ENCODE measurements at regions not wholly inside any gene's neighbourhood (a gene's known extent, or its start where the extent isn't known, plus 50 kb on each side); places are given as distances from the start of the nearest gene placed in this dataset.

DNA sequence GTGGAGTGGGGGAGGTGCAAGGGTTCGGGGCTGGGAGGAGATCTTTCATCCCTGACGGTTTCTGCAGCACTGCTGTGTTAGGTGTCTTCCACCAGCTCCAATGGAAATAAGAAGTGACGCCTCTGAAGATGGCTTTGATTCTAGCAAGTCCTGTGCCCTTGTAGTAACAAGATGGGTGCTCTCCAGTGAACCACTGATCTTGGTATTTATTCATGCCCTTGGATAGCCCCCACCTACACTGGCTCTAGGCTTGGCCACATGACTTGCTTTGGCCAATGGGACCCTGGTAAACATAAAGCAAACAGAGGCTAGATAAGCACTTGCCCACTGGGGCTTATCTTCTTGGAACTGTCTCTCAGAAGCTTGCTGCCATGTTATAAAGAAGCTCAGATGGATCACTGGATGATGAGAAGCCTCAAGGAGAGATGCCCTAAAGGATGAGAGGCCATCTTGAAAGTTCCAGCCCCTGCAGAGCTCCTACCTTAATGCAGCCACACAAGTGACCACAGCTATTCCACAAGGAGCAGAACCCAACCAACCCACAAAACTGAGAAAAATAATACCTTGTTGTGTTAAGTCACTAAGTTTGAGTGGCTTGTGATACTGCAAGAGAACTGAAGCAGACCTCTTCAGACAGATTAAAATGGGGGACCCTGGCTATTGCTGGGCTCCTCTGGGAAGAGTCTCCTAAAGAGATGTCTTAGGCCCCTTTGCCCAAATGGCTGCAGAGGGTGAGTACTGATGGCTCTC lies 137.9 kb downstream of the PDCD6IP start:
- Histone ChIP-seq H3K4me1 (ENCODE audit: insufficient read depth) (no peaks in the 10 kb centered on the region), H3K4me3 (no peak overlapping the region), H3K27me3 (ENCODE audit: insufficient read depth) (no peaks in the 10 kb centered on the region), H2AFZ (no peak overlapping the region), H3K27ac (ENCODE audit: low read depth) (no peak overlapping the region), H3F3A (replicated peaks; ENCODE audit: low read depth) (no peaks in the 10 kb centered on the region), H3K36me3 (ENCODE audit: insufficient read depth) (no peaks in the 10 kb centered on the region), H3K79me2 (replicated peaks; ENCODE audit: insufficient read depth) (no peaks in the 10 kb centered on the region), H4K20me1 (replicated peaks; ENCODE audit: insufficient read depth) (no peaks in the 10 kb centered on the region), H3K4me2 (no peak overlapping the region), H3K9me2 (ENCODE audit: insufficient read depth) (0 out of 2 replicates have a peak, but pooled peaks cover 8% of the 10 kb centered on the region)
- ATAC-seq (no peak), DNase-seq (ENCODE audit: low spot score) (no peak)
- TF ChIP-seq, protein P1, sequence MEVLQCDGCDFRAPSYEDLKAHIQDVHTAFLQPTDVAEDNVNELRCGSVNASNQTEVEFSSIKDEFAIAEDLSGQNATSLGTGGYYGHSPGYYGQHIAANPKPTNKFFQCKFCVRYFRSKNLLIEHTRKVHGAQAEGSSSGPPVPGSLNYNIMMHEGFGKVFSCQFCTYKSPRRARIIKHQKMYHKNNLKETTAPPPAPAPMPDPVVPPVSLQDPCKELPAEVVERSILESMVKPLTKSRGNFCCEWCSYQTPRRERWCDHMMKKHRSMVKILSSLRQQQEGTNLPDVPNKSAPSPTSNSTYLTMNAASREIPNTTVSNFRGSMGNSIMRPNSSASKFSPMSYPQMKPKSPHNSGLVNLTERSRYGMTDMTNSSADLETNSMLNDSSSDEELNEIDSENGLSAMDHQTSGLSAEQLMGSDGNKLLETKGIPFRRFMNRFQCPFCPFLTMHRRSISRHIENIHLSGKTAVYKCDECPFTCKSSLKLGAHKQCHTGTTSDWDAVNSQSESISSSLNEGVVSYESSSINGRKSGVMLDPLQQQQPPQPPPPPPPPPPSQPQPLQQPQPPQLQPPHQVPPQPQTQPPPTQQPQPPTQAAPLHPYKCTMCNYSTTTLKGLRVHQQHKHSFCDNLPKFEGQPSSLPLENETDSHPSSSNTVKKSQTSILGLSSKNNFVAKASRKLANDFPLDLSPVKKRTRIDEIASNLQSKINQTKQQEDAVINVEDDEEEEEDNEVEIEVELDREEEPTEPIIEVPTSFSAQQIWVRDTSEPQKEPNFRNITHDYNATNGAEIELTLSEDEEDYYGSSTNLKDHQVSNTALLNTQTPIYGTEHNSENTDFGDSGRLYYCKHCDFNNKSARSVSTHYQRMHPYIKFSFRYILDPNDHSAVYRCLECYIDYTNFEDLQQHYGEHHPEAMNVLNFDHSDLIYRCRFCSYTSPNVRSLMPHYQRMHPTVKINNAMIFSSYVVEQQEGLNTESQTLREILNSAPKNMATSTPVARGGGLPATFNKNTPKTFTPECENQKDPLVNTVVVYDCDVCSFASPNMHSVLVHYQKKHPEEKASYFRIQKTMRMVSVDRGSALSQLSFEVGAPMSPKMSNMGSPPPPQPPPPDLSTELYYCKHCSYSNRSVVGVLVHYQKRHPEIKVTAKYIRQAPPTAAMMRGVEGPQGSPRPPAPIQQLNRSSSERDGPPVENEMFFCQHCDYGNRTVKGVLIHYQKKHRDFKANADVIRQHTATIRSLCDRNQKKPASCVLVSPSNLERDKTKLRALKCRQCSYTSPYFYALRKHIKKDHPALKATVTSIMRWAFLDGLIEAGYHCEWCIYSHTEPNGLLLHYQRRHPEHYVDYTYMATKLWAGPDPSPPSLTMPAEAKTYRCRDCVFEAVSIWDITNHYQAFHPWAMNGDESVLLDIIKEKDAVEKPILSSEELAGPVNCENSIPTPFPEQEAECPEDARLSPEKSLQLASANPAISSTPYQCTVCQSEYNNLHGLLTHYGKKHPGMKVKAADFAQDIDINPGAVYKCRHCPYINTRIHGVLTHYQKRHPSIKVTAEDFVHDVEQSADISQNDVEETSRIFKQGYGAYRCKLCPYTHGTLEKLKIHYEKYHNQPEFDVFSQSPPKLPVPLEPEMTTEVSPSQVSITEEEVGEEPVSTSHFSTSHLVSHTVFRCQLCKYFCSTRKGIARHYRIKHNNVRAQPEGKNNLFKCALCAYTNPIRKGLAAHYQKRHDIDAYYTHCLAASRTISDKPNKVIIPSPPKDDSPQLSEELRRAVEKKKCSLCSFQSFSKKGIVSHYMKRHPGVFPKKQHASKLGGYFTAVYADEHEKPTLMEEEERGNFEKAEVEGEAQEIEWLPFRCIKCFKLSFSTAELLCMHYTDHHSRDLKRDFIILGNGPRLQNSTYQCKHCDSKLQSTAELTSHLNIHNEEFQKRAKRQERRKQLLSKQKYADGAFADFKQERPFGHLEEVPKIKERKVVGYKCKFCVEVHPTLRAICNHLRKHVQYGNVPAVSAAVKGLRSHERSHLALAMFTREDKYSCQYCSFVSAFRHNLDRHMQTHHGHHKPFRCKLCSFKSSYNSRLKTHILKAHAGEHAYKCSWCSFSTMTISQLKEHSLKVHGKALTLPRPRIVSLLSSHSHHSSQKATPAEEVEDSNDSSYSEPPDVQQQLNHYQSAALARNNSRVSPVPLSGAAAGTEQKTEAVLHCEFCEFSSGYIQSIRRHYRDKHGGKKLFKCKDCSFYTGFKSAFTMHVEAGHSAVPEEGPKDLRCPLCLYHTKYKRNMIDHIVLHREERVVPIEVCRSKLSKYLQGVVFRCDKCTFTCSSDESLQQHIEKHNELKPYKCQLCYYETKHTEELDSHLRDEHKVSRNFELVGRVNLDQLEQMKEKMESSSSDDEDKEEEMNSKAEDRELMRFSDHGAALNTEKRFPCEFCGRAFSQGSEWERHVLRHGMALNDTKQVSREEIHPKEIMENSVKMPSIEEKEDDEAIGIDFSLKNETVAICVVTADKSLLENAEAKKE (CRISPR knock-in tag; IDR thresholded peaks at IDR 0.05) = no peak
- no peak for TF ChIP-seq CREB1 (CRISPR knock-in tag; IDR thresholded peaks at IDR 0.05; ENCODE audit: low read depth)
- no peak for TF ChIP-seq STAT1 (IDR thresholded peaks at IDR 0.05; ENCODE audit: unreplicated experiment)
- no peak overlapping the region for H3K4me3 Mint-ChIP-seq
- H3K27me3 Mint-ChIP-seq (ENCODE audit: insufficient read depth, low read depth, poor library complexity) = no peaks in the 10 kb centered on the region
- H3K9me3 Mint-ChIP-seq = no peaks in the 10 kb centered on the region; the same call in 2 of the 3 replicates
- no peaks in the 10 kb centered on the region; the same call in 2 of the 3 replicates for H3K36me3 Mint-ChIP-seq (ENCODE audit: low read depth)
- H3K27ac Mint-ChIP-seq = no peak overlapping the region
- peaks cover 6% of the 10 kb centered on the region for H3K4me1 Mint-ChIP-seq

DNA sequence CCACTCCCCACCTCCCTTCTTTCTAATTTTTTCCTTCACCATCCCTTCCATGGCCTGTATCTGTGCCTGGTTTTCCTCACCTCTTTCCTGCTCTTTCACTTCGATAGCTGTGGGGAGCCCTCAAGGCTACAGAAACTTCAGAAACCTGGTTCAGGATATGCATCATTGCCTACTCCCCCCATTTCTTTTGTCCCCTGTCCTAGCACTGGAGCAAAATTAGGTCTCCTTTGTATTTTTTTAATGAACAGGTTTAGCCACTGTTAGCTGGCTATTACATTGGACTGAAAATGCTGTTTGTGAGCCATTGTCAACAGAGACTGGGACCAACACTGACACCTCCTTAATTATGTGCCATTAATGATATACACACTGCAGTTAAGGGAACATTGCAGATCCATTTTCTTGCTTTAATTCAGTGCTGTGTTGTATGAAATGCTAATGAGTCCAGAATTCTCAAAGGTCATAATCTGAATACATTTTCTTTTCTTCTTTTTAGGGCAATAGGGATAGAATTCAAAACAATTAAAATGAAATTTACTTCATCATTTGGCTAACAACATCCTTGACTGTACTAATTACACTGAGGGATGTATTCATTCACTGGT lies 138.6 kb downstream of the PDCD6IP start:
- 0 out of 2 replicates have a peak, but pooled peaks cover 8% of the 10 kb centered on the region for H3K9me2 ChIP-seq (ENCODE audit: insufficient read depth)
- no peak overlapping the region for H3K4me2 ChIP-seq
- no peak for DNase-seq (ENCODE audit: low spot score)
- H3K36me3 ChIP-seq (ENCODE audit: insufficient read depth) = no peaks in the 10 kb centered on the region
- H3K27me3 ChIP-seq (ENCODE audit: insufficient read depth) = no peaks in the 10 kb centered on the region
- H4K20me1 ChIP-seq (replicated peaks; ENCODE audit: insufficient read depth) = no peaks in the 10 kb centered on the region
- Mint-ChIP-seq H3K27ac (no peak overlapping the region), H3K9me3 (no peaks in the 10 kb centered on the region; the same call in 2 of the 3 replicates), H3K4me3 (no peak overlapping the region), H3K36me3 (ENCODE audit: low read depth) (no peaks in the 10 kb centered on the region; the same call in 2 of the 3 replicates), H3K4me1 (peaks cover 6% of the 10 kb centered on the region), H3K27me3 (ENCODE audit: insufficient read depth, low read depth, poor library complexity) (no peaks in the 10 kb centered on the region)
- no peaks in the 10 kb centered on the region for H3K79me2 ChIP-seq (replicated peaks; ENCODE audit: insufficient read depth)
- H3K4me3 ChIP-seq = no peak overlapping the region
- H2AFZ ChIP-seq = 0 out of 2 replicates have a peak overlapping the region, but pooled peaks have one; percentile 10
- H3K4me1 ChIP-seq (ENCODE audit: insufficient read depth) = no peaks in the 10 kb centered on the region
- no peaks in the 10 kb centered on the region for H3F3A ChIP-seq (replicated peaks; ENCODE audit: low read depth)
- no peak overlapping the region for H3K27ac ChIP-seq (ENCODE audit: low read depth)
- no peak for ATAC-seq
- no peak for TF ChIP-seq ZNF331 (CRISPR knock-in tag; IDR thresholded peaks at IDR 0.05; ENCODE audit: low read depth)
- no peak for TF ChIP-seq ZNF114 (CRISPR knock-in tag; IDR thresholded peaks at IDR 0.05)
- TF ChIP-seq STAT1 (IDR thresholded peaks at IDR 0.05; ENCODE audit: unreplicated experiment) = no peak
- TF ChIP-seq NANOG (IDR thresholded peaks at IDR 0.05; ENCODE audit: borderline replicate concordance) = no peak
- no peak for TF ChIP-seq EZH2phosphoT487 (IDR thresholded peaks at IDR 0.05; ENCODE audit: unreplicated experiment)
- no peak for TF ChIP-seq CREB1 (CRISPR knock-in tag; IDR thresholded peaks at IDR 0.05; ENCODE audit: low read depth)
- TF ChIP-seq, protein P2, sequence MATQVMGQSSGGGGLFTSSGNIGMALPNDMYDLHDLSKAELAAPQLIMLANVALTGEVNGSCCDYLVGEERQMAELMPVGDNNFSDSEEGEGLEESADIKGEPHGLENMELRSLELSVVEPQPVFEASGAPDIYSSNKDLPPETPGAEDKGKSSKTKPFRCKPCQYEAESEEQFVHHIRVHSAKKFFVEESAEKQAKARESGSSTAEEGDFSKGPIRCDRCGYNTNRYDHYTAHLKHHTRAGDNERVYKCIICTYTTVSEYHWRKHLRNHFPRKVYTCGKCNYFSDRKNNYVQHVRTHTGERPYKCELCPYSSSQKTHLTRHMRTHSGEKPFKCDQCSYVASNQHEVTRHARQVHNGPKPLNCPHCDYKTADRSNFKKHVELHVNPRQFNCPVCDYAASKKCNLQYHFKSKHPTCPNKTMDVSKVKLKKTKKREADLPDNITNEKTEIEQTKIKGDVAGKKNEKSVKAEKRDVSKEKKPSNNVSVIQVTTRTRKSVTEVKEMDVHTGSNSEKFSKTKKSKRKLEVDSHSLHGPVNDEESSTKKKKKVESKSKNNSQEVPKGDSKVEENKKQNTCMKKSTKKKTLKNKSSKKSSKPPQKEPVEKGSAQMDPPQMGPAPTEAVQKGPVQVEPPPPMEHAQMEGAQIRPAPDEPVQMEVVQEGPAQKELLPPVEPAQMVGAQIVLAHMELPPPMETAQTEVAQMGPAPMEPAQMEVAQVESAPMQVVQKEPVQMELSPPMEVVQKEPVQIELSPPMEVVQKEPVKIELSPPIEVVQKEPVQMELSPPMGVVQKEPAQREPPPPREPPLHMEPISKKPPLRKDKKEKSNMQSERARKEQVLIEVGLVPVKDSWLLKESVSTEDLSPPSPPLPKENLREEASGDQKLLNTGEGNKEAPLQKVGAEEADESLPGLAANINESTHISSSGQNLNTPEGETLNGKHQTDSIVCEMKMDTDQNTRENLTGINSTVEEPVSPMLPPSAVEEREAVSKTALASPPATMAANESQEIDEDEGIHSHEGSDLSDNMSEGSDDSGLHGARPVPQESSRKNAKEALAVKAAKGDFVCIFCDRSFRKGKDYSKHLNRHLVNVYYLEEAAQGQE (IDR thresholded peaks at IDR 0.05; ENCODE audit: unreplicated experiment) = no peak

Measured in GM23338 (cell line).